ENCODE measurements at regions not wholly inside any gene's neighbourhood (a gene's known extent, or its start where the extent isn't known, plus 50 kb on each side); places are given as distances from the start of the nearest gene placed in this dataset.

- H3K9me3 Mint-ChIP-seq: peaks cover 30 to 35% of the 10 kb centered on the region in 2 experiments
Measured at GRCh38 chr9:88628114-88628513, 93.1 kb downstream of the NXNL2 start.

More at GRCh38 chr9:88628114-88628513, 93.1 kb downstream of the NXNL2 start:
- H3K23me2 ChIP-seq (ENCODE audit: insufficient read length, low read depth, low read length, poor library complexity, severe bottlenecking): no peaks in the 10 kb centered on the region
- H3K4ac ChIP-seq (ENCODE audit: low read depth, low read length): no peak overlapping the region
- no peak overlapping the region for H4K8ac ChIP-seq (replicated peaks; ENCODE audit: insufficient read length, low read depth, low read length)
- no peak overlapping the region for H3K9ac ChIP-seq (ENCODE audit: extremely low read depth, insufficient read length, low read length)
- no peaks in the 10 kb centered on the region for H3K4me1 Mint-ChIP-seq
- no peaks in the 10 kb centered on the region for H3K79me2 ChIP-seq (ENCODE audit: insufficient read depth, low read length)
- no peak overlapping the region for H3T11ph ChIP-seq (ENCODE audit: low read length)
- no peaks in the 10 kb centered on the region for H3K4me1 ChIP-seq (ENCODE audit: insufficient read depth, low read length)
- peaks cover 5% of the 10 kb centered on the region for H3K27me3 Mint-ChIP-seq (ENCODE audit: low read depth)
- H2BK12ac ChIP-seq (ENCODE audit: insufficient read length, low read depth, low read length): no peak overlapping the region
- H3K36me3 Mint-ChIP-seq (ENCODE audit: insufficient read depth in 1 of 3, low read depth in 3 of 3): peaks cover 2 to 9% (median 4%) of the 10 kb centered on the region in 3 experiments; a peak in 5 of 7 replicates
- no peak overlapping the region for H3K23ac ChIP-seq (ENCODE audit: insufficient read length, low read depth, low read length)
- no peaks in the 10 kb centered on the region for H3K27me3 ChIP-seq (ENCODE audit: insufficient read depth, low read length)
- H3K18ac ChIP-seq (ENCODE audit: insufficient read length, low read depth, low read length): no peak overlapping the region
- no peaks in the 10 kb centered on the region for H4K20me1 ChIP-seq (ENCODE audit: control insufficient read depth, insufficient read depth, insufficient read length)
- H2AK5ac ChIP-seq (ENCODE audit: insufficient read length, low read length): no peak overlapping the region
- H2AFZ ChIP-seq (ENCODE audit: low read length): no peak overlapping the region
- no peak overlapping the region for H2BK5ac ChIP-seq (ENCODE audit: insufficient read length, low read length)
- H2BK15ac ChIP-seq (ENCODE audit: low read depth, low read length): no peak overlapping the region
- no peak overlapping the region for H4K91ac ChIP-seq (ENCODE audit: insufficient read length, low read depth, low read length)
- no peak overlapping the region for H2BK20ac ChIP-seq (ENCODE audit: low read depth, low read length, poor library complexity, severe bottlenecking)
- no peak for DNase-seq
- no peak overlapping the region for H2BK120ac ChIP-seq (ENCODE audit: low read depth, low read length, poor library complexity, severe bottlenecking)
- H3K14ac ChIP-seq (ENCODE audit: insufficient read depth, low read length): no peak overlapping the region
- no peak for TF ChIP-seq CTCF (conservative IDR thresholded peaks at IDR 0.05)
- no peak overlapping the region for H3K4me3 Mint-ChIP-seq
- H3K9me3 ChIP-seq (ENCODE audit: control insufficient read depth, low read depth, low read length): no peaks in the 10 kb centered on the region
- no peaks in the 10 kb centered on the region for H3K79me1 ChIP-seq (ENCODE audit: insufficient read depth, low read depth, low read length, poor library complexity, severe bottlenecking)
- no peak overlapping the region for H4K5ac ChIP-seq (ENCODE audit: insufficient read length, low read depth, low read length)
- H3K4me2 ChIP-seq (ENCODE audit: insufficient read depth, insufficient read length, low read length): no peak overlapping the region
- no CpG with 5 or more reads among the region's 2 CpGs for WGBS (ENCODE audit: extremely low coverage, insufficient read length, low lambda C conversion rate)
- H3K27ac ChIP-seq (ENCODE audit: insufficient read length, low read depth, low read length): no peak overlapping the region
- no peak overlapping the region for H3K56ac ChIP-seq (ENCODE audit: insufficient read length, low read depth, low read length)
- H3K27ac Mint-ChIP-seq: no peak overlapping the region

Measured in H9 (cell line).